Panc1 (cell line): ENCODE measurements at regions not wholly inside any gene's neighbourhood (a gene's known extent, or its start where the extent isn't known, plus 50 kb on each side); places are given as distances from the start of the nearest gene placed in this dataset.

Experiments used
- CTCF ChIP-seq: fragments of 450-650 bp; IDR thresholded peaks from 2 replicates; pipeline ENCODE4 v1.5.1; 2017; ENCODE audit warnings: mild to moderate bottlenecking
- POLR2AphosphoS5 ChIP-seq: IDR thresholded peaks from 2 replicates; pipeline ENCODE4 v1.6.1; 2012; ENCODE audit warnings: mild to moderate bottlenecking, low read depth, low read length, moderate library complexity
- SIN3A ChIP-seq: IDR thresholded peaks from 2 replicates; pipeline ENCODE4 v1.6.1; 2012; ENCODE audit warnings: low read depth, mild to moderate bottlenecking, low read length, moderate library complexity, borderline replicate concordance; ENCODE audit not compliant: insufficient read depth
- TCF7L2 ChIP-seq: IDR thresholded peaks from 2 replicates; pipeline ENCODE4 v1.6.1; 2011; ENCODE audit warnings: mild to moderate bottlenecking, low read depth, low read length, inconsistent platforms
- TF ChIP-seq, protein P1 (sequence below), 2 experiments: IDR thresholded peaks; 2 replicates each; pipeline ENCODE4 v1.6.1; 2011 to 2012; ENCODE audit warnings: low read depth in 2 of 2, control low read depth in 1 of 2, low read length in 1 of 2, mild to moderate bottlenecking in 1 of 2, moderate library complexity in 1 of 2; ENCODE audit not compliant: insufficient read depth in 1 of 2

DNA sequence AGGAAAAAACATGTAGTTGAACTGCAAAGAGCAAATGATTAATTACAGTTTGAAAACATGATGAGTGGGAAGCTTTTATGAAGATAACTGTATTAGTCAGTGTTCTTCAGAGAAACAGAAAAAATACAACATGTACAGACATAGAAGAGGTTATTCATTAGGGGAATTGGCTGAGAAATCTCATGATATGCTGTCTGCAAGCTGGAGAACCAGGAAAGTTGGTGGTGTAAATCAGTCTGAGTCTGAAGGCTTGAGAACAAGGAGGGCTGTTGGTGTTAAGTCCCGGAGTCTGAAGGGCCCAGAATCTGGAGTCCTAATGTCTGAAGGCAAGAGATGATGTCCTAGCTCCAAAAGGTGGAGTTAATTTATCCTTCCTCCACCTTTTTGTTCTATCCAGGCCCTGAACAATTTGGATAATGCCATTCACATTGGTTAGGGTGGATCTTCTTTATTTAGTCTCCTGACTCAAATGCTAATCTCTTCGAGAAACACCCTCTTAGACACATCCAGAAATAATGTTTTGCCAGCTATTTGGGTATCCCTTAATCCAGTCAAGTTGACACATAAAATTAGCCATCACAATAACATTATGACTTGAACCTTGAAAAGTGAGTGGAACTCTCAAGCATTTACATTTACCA lies 672.9 kb upstream of the PTBP2 start:
- no peak for TF ChIP-seq CTCF
- TF ChIP-seq POLR2AphosphoS5, result no peak
- no peak for TF ChIP-seq SIN3A
- TF ChIP-seq TCF7L2, result no peak
- TF ChIP-seq, protein P1, sequence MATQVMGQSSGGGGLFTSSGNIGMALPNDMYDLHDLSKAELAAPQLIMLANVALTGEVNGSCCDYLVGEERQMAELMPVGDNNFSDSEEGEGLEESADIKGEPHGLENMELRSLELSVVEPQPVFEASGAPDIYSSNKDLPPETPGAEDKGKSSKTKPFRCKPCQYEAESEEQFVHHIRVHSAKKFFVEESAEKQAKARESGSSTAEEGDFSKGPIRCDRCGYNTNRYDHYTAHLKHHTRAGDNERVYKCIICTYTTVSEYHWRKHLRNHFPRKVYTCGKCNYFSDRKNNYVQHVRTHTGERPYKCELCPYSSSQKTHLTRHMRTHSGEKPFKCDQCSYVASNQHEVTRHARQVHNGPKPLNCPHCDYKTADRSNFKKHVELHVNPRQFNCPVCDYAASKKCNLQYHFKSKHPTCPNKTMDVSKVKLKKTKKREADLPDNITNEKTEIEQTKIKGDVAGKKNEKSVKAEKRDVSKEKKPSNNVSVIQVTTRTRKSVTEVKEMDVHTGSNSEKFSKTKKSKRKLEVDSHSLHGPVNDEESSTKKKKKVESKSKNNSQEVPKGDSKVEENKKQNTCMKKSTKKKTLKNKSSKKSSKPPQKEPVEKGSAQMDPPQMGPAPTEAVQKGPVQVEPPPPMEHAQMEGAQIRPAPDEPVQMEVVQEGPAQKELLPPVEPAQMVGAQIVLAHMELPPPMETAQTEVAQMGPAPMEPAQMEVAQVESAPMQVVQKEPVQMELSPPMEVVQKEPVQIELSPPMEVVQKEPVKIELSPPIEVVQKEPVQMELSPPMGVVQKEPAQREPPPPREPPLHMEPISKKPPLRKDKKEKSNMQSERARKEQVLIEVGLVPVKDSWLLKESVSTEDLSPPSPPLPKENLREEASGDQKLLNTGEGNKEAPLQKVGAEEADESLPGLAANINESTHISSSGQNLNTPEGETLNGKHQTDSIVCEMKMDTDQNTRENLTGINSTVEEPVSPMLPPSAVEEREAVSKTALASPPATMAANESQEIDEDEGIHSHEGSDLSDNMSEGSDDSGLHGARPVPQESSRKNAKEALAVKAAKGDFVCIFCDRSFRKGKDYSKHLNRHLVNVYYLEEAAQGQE (IDR thresholded peaks at IDR 0.05; ENCODE audit: insufficient read depth in 1 of 2, low read depth in 2 of 2, low read length in 1 of 2), result no peak
